Activated T-helper 1 cell treated with anti-CD3 and anti-CD28 coated beads, Interleukin-12 subunit alpha, Interleukin-12 subunit beta, Interleukin-2, Interleukin-4 antibody, amounts not matched to agents 30 ng/mL and 10 ng/mL and 1 ng/mL, durations not matched to agents 14 hours and 24 hours and 36 hours (primary cell): ENCODE measurements at regions not wholly inside any gene's neighbourhood (a gene's known extent, or its start where the extent isn't known, plus 50 kb on each side); places are given as distances from the start of the nearest gene placed in this dataset.

Source experiments
- DNase-seq: peaks from one replicate; pipeline ENCODE4 v3.0.0; 2021; ENCODE audit warnings: low spot score
- H3K27ac Mint-ChIP-seq: one replicate; pipeline ENCODE4 v1.8.0; 2021; ENCODE audit warnings: mild to moderate bottlenecking, mixed read lengths
- H3K27me3 Mint-ChIP-seq: one replicate; pipeline ENCODE4 v1.8.0; 2022; ENCODE audit warnings: mild to moderate bottlenecking, moderate library complexity, mixed read lengths; ENCODE audit not compliant: insufficient read depth
- H3K36me3 Mint-ChIP-seq: one replicate; pipeline ENCODE4 v1.8.0; 2021; ENCODE audit warnings: low read depth, mixed read lengths
- H3K4me1 Mint-ChIP-seq: one replicate; pipeline ENCODE4 v1.8.0; 2021; ENCODE audit warnings: low read depth, mixed read lengths
- H3K4me3 Mint-ChIP-seq: one replicate; pipeline ENCODE4 v1.8.0; 2021; ENCODE audit warnings: mild to moderate bottlenecking, moderate library complexity, mixed read lengths
- H3K9me3 Mint-ChIP-seq: one replicate; pipeline ENCODE4 v1.8.0; 2021; ENCODE audit warnings: mixed read lengths
- intact Hi-C: fragments of 100-400 bp; cut with micrococcal nuclease; formaldehyde crosslinking; loops from one replicate; pipeline ENCODE4 v1.15.1; 2024

DNA sequence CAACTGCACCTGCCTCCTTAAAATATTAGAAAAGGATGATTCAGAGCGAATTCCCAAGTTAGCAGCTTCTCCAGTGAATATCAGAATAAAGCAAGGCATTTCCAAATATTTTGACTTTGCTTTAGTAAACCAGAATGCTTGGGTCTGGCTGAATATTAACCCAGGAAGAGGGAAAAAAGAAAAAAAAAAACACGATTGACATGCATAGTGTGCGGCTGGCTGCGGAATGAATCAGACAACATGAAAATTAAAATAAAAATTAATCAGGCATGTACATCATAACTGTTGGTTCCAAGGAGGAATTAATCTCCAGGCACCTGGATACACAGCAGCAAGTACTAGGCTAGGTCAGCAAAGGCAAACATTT, 105.8 kb upstream of the NCKAP5 start:
- H3K27ac Mint-ChIP-seq, result no peak overlapping the region
- H3K4me3 Mint-ChIP-seq, result no peak overlapping the region
- H3K9me3 Mint-ChIP-seq, result peaks cover 6% of the 10 kb centered on the region
- peaks cover 11% of the 10 kb centered on the region for H3K27me3 Mint-ChIP-seq
- H3K4me1 Mint-ChIP-seq, result no peaks in the 10 kb centered on the region
- intact Hi-C loops, result no loop called here
- DNase-seq, result no peak
- H3K36me3 Mint-ChIP-seq, result no peaks in the 10 kb centered on the region

DNA sequence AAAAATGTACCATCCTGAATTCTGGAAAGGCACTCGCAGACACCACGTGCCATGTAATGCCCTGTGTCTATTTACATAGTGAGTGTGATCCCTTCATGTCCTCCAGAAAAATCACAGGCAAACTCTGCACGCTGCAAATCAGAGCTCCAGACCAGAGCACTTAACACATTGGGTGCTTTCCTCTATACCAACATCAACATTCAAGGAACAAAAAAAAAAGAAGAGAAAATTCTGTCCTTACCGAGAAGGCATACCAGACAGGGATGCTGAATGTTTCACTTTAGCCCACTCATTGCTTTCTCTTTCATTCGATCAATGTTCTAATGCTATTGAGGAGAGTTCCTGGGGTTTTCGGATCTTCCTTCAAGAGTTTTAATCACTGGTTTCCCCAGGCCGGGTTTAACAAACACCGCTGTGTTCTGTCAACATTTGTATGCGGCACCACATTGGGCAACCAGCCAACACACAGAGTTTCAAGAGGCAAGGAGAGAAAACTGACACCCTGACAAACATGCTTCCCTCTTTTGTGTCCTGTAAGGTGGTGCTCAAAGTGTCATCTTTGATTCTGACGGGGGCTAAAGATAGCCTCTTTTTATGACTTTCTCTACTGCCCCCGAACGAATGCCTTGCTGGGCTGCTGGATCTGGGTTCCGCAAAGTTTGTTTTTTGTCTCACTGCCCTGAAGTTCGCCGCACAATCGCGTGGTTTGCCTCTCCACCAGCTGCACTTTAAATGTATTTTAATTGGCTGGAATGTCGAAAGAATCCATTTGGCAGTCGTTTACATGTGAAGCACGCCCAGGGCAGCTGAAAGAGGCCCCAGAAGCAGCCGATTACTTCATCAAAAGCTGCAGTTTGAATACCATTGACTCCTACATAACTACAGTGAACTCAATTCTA, 106.4 kb upstream of the NCKAP5 start:
- H3K27me3 Mint-ChIP-seq, result peaks cover 11% of the 10 kb centered on the region
- H3K4me3 Mint-ChIP-seq, result no peak overlapping the region
- intact Hi-C loops, result no loop called here
- H3K36me3 Mint-ChIP-seq, result no peaks in the 10 kb centered on the region
- H3K4me1 Mint-ChIP-seq, result no peaks in the 10 kb centered on the region
- H3K27ac Mint-ChIP-seq, result no peak overlapping the region
- DNase-seq, result no peak
- peaks cover 5% of the 10 kb centered on the region for H3K9me3 Mint-ChIP-seq

DNA sequence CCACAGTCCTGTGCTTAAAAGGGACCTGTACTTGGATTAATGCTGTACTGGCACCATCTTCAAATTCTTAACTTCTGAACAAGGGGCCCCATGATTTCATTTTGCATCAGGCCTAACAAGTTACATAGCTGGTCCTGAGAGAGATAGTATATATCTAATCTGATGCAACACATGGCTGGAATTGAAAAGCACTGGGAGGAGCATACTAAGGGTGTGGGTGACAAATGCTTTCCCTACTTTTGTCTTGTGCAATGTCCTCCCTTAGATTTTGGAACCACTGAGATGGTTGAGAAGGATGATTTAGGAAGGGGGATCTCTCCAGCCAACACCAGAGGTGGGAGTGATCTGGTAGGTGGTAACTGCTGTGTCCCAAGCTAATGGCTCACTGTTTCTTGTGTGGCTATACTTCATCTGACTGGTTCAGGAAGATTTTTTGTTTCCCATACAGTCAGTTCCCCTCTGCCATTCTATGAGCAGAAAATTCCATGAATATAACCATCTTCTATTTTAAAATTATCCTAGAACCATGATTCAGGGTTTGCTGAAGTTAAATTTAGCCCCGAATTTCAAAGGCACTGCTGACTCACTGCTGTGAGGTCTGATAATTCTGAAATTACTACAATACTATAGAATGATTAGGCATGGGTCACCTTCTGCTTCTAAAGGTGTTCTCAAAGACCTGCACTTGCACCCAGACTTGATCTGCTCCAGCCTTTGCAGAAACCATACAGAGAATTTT, 108.3 kb upstream of the NCKAP5 start:
- H3K4me3 Mint-ChIP-seq, result no peak overlapping the region
- DNase-seq, result no peak
- peaks cover 3% of the 10 kb centered on the region for H3K9me3 Mint-ChIP-seq
- H3K27me3 Mint-ChIP-seq, result peaks cover 11% of the 10 kb centered on the region
- no peak overlapping the region for H3K27ac Mint-ChIP-seq
- H3K36me3 Mint-ChIP-seq, result no peaks in the 10 kb centered on the region
- H3K4me1 Mint-ChIP-seq, result no peaks in the 10 kb centered on the region
- intact Hi-C loops, result no loop called here

DNA sequence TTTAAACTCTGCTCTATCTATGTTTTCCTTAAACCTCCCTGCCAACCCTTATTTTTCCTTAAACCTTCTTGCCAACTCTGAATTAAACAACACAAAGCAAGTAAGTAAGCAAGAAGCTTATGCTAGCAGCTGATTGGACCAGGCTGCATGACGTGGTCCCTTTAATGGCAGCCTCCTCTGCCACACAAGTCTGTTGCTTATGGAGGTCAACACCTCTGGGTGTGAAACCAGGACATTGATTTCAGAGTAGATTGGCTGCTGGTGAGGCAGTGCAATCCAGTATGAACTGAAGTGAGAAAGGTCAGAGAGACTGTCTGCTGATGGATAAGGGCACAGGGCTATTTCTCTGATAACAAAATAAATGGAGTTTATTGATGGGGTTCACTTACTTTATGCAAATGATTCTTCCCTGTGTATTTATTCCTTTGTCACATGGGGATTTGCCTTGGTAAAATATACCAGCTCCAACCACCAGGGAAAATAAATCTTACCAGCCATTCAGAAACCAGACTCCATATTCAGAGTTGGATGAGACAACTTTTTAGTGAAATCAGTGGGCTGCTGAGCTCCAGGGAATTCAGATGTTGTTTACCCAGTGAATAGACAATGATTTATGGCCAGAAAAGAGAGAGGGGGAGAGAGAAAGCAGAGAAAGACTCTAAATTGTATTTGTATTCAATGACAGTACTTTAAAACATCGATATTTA, 112.2 kb upstream of the NCKAP5 start:
- H3K4me1 Mint-ChIP-seq, result no peaks in the 10 kb centered on the region
- no peaks in the 10 kb centered on the region for H3K36me3 Mint-ChIP-seq
- no peak overlapping the region for H3K27ac Mint-ChIP-seq
- intact Hi-C loops, result no loop called here
- H3K9me3 Mint-ChIP-seq, result peaks cover 3% of the 10 kb centered on the region
- DNase-seq, result no peak
- H3K27me3 Mint-ChIP-seq, result no peaks in the 10 kb centered on the region
- no peak overlapping the region for H3K4me3 Mint-ChIP-seq

DNA sequence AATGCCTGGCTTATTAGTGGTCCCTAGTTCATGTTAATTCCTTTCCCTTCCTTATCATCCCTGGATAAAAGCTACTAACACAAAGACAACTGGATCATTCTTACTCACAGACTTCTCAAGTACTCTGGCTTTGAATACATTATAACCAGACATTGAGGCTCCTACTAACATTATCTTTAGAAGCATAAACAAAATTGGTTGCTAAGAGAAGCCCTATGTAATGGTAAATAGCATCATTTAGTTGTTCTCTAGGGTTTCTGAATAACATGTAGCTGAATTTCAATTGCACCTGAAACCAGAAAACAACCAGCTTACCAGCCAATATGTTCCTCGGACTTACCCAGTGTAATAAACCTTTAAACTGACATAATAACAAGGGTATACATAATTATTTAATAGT, 114.1 kb upstream of the NCKAP5 start:
- Mint-ChIP-seq H3K4me3 (no peak overlapping the region), H3K9me3 (peaks cover 3% of the 10 kb centered on the region), H3K4me1 (no peaks in the 10 kb centered on the region), H3K27me3 (no peaks in the 10 kb centered on the region), H3K36me3 (no peaks in the 10 kb centered on the region), H3K27ac (no peak overlapping the region)
- intact Hi-C loops, result no loop called here
- no peak for DNase-seq

DNA sequence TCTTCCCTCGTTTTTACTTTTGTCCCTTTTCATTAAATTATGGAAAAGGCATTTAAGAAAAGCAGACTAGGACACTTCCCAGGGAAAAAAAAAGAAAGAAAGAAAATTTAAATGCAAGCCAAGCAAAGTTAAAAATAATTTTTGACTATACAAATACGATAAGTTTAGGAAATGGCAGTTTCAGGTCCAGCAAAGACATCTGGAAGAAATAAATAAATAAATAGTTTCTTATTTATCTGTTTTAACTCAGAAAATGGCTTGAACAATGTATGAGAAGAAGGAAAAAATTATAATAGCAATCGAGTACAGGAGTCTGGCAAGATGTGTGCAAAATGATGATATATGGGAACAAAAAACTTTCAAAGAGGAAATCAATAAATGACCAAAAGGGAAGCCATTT, 114.6 kb upstream of the NCKAP5 start:
- Mint-ChIP-seq H3K27ac (no peak overlapping the region), H3K4me1 (no peaks in the 10 kb centered on the region), H3K27me3 (no peaks in the 10 kb centered on the region), H3K36me3 (no peaks in the 10 kb centered on the region), H3K4me3 (no peak overlapping the region), H3K9me3 (peaks cover 3% of the 10 kb centered on the region)
- DNase-seq, result no peak
- intact Hi-C loops, result no loop called here

DNA sequence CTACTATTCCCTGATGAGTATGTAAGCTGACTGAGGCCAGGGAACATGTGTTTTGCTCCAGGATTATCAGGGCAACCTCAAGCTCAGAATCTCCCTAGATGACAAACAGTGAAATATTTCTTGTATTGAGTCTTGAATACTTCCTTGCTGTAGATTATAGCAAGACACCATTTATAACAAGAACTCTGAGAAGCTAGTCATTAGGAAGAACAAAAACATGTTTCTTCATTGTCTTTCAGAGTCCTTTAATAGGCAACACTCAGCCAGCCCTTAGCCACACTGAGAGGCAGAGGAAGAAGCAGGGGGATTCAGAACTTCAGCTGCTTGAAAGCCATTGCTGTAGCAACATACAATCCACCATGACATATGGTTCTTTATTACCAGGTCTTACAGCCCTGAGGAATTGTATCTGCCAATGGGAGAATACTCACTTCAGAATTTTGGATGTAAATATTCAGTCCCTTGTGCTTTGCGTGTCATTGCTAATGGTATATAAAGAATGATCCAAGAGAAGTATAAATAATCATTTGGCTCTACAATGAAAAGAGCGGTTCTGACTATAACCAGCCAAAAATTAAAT, 117.5 kb upstream of the NCKAP5 start:
- H3K9me3 Mint-ChIP-seq, result no peaks in the 10 kb centered on the region
- H3K4me3 Mint-ChIP-seq, result no peak overlapping the region
- H3K36me3 Mint-ChIP-seq, result no peaks in the 10 kb centered on the region
- intact Hi-C loops, result no loop called here
- DNase-seq, result no peak
- H3K4me1 Mint-ChIP-seq, result no peaks in the 10 kb centered on the region
- no peak overlapping the region for H3K27ac Mint-ChIP-seq
- peaks cover 3% of the 10 kb centered on the region for H3K27me3 Mint-ChIP-seq

DNA sequence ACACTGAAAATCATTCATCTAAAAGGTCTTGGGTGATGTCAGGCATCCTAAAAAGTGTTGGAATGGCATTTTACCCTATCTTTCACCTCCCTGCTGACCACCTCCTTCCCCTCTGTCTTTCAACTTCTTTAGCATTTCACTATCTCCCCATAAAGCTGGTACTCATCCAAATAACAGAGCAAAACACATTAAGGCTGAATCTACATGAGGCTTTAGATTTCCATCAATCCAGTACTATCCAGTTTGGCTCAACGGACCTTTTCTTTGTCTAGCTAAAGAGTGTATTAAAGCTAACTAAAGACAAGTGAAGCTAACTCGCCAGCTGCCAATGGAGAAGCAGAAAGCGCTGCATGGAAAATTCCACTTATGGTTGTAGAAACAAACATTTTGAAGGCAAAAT, 122.5 kb upstream of the NCKAP5 start:
- Mint-ChIP-seq H3K36me3 (no peaks in the 10 kb centered on the region), H3K4me1 (no peaks in the 10 kb centered on the region), H3K4me3 (no peak overlapping the region), H3K27ac (no peak overlapping the region), H3K27me3 (peaks cover 3% of the 10 kb centered on the region), H3K9me3 (no peaks in the 10 kb centered on the region)
- intact Hi-C loops, result no loop called here
- no peak for DNase-seq

DNA sequence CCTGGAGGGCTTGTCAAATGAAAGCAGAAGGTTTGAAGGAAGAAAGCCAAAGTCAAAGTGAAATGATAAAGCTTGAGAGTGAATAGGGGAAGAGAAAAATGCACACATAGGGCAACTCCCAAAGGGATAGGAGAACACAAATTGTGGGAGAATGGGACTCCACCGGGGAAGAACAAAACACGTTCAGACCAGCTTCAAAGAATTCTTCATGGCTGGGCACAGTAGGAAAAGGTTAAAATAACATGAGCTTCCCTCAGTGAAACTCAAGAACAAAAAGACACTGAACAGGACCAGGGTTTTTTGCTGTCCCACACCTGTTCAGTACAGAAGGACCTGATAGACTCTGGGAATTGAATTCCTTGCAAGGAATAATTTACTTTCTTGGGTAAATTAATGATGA, 123.1 kb upstream of the NCKAP5 start:
- DNase-seq, result no peak
- no peaks in the 10 kb centered on the region for H3K36me3 Mint-ChIP-seq
- no peaks in the 10 kb centered on the region for H3K9me3 Mint-ChIP-seq
- H3K27me3 Mint-ChIP-seq, result peaks cover 3% of the 10 kb centered on the region
- intact Hi-C loops, result no loop called here
- H3K4me1 Mint-ChIP-seq, result no peaks in the 10 kb centered on the region
- no peak overlapping the region for H3K4me3 Mint-ChIP-seq
- H3K27ac Mint-ChIP-seq, result no peak overlapping the region

DNA sequence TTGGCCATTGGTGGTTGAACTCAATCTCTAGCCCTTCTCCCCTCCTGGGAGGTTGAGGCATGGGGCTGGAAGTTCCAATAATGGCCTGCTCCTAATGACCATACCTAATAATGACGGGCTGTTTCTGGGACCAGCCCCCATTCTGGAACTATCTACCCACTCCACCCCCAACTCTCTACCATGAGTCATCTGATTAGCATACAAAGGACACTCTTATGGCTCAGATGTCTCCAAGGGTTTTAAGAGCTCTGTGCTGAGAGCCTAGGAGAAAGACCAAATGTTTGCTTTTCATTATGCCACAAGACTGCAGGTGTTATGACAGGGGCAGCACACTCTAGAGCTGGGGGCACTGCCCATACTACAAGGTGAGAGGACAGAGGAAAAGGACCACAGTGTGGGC, 137.0 kb upstream of the NCKAP5 start:
- Mint-ChIP-seq H3K4me3 (no peak overlapping the region), H3K27ac (no peak overlapping the region), H3K4me1 (no peaks in the 10 kb centered on the region), H3K27me3 (no peaks in the 10 kb centered on the region), H3K9me3 (no peaks in the 10 kb centered on the region), H3K36me3 (no peaks in the 10 kb centered on the region)
- no peak for DNase-seq
- intact Hi-C loops, result no loop called here

DNA sequence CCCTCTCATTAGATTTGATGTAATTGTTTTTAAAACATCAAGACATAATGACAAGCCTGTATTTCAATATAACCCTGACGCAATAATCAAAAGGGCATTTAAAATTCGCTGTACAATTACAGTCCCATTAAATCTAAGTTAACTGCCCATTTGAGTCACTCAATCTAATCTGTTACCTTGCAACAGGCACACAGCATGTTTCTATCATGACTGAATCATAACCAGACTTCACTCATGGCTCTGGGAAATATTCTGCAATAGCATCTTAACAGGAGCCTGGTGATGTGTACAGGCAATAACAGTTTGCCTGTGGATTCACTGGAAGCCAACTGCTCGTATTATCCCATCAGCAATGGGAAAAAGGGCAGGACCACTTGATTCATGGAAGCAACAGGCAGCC, 142.3 kb upstream of the NCKAP5 start:
- no peaks in the 10 kb centered on the region for H3K4me1 Mint-ChIP-seq
- H3K27ac Mint-ChIP-seq, result no peak overlapping the region
- H3K27me3 Mint-ChIP-seq, result no peaks in the 10 kb centered on the region
- H3K9me3 Mint-ChIP-seq, result no peaks in the 10 kb centered on the region
- H3K36me3 Mint-ChIP-seq, result no peaks in the 10 kb centered on the region
- no peak for DNase-seq
- H3K4me3 Mint-ChIP-seq, result no peak overlapping the region
- intact Hi-C loops, result no loop called here

DNA sequence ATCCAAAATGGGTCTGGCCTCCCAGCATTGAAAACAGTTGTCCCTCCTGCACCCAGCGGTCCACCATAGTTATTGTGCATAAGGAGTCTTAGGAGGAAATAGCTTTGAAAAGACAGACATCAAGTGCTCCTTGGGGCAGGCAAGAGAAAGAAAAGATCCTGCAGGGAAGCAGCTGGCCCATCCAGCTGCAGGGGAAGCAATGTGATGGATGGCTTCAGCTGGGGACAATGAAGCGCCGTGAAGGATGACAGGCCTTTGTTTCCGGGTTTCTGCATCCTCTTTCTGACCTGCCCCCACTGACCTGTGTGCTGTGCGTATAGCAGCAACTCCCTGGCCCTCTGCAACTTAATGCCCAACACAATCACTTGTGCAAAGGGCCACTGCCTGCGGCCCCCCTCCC, 142.9 kb upstream of the NCKAP5 start:
- Mint-ChIP-seq H3K36me3 (no peaks in the 10 kb centered on the region), H3K4me1 (no peaks in the 10 kb centered on the region), H3K9me3 (no peaks in the 10 kb centered on the region), H3K4me3 (no peak overlapping the region), H3K27me3 (no peaks in the 10 kb centered on the region), H3K27ac (no peak overlapping the region)
- no peak for DNase-seq
- intact Hi-C loops, result no loop called here

DNA sequence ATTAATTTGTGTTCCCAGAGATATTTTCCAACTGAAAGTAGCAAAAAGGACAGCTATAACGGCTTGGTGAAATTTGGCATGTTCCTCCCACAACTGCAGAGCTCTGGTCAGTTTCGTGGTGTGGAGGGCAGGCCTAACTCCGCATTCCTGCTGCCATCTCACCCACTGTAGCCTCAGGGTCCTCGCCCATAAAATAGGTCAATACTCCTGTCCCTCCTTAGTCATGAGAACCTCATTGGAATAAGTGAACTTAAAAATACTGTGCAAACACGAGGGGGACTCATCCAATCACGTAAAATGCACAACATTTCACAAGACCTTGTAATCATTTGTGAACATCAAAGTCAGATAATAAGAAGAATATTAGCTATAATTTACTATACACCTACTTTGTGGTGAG, 143.5 kb upstream of the NCKAP5 start:
- no peaks in the 10 kb centered on the region for H3K27me3 Mint-ChIP-seq
- no peak overlapping the region for H3K4me3 Mint-ChIP-seq
- intact Hi-C loops, result no loop called here
- no peaks in the 10 kb centered on the region for H3K9me3 Mint-ChIP-seq
- no peak for DNase-seq
- no peaks in the 10 kb centered on the region for H3K4me1 Mint-ChIP-seq
- no peak overlapping the region for H3K27ac Mint-ChIP-seq
- H3K36me3 Mint-ChIP-seq, result no peaks in the 10 kb centered on the region
